Activated effector memory CD4-positive, alpha-beta T cell treated with Interleukin-2 at 50 U/mL for 16 hours (primary cell): ENCODE measurements at regions not wholly inside any gene's neighbourhood (a gene's known extent, or its start where the extent isn't known, plus 50 kb on each side); places are given as distances from the start of the nearest gene placed in this dataset.
"Not testable (repeated sequence)": the region's sequence is repeated elsewhere in the genome, so short reads cannot be mapped to it uniquely, and the experiment has no call there.

Experiments used
- DNase-seq: peaks from one replicate; pipeline ENCODE4 v3.0.0-alpha.2; 2020

GRCh38 chr2:87633287-87633963 is 114.5 kb upstream of the PLGLB2 start:
- DNase-seq, result not testable (repeated sequence)

DNA sequence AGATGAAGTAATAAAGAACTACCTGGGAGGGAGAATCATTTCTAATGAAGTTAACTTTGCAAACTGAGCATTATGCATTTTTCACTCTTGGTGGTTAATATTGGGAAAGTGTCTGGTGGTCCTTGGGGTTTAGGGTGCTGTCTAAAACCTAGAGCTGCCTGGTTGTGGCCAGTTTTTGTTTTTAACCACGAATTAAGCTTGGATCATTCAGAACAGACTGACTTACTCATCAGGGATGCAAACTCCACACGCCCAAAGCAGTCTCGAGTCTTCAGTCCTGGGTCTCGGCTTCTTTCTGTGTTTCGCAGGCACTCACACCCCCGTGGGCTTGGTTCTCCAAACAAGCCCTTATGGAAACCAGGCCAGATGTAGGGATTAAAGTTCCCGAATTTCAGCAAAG is 113.8 kb upstream of the PLGLB2 start:
- not testable (repeated sequence) for DNase-seq

DNA sequence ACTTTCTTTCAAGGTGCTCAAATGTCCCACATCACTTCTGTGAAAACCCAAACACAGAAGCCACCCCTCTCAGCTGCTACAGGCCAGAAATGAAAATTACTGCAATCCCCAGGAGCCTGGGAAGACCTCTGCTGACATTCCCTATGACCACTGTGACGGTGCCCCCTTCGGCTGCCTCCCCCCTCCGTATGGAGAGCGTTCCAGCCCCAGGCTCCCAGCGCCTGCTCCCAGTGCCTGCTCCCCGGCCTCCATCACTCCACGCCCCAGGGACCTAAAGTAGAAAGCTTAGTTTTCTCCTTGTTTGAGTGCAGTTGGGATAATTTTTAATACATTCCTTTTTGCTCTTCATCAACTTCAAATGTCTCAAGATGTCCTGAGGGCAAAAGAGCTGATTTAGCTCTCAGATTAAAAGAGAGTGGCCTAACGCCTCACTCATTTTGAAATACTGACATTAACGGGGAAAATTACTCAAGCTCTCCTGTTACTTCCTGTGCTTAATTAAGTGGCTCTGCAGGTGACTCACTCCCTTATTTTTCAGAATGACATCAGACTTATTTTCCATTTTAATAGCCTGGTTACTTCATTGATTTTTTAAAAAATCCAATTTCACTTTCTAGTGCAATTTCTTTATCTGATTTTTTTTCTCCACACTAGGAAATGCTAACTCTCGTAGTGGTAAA is 112.8 kb upstream of the PLGLB2 start:
- DNase-seq, result not testable (repeated sequence)

DNA sequence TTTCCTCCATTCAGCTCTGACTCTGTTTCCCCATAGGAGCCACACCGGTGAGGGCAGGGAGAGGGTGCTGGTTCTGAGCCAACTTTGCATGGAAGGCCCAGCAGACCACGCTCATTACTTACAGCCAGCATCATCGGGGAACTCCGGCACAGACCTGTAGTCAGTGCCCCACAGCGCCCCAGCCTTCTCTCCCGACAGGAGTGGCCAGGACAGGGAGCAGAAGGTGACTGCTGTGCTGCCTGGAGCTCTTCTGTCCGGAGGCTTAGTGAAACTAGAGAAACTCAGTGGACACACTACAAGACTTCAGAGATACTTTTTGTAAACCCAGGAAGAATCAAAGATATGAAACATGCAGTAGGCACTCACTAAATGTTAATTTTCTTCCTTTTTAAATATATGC is 111.6 kb upstream of the PLGLB2 start:
- not testable (repeated sequence) for DNase-seq

DNA sequence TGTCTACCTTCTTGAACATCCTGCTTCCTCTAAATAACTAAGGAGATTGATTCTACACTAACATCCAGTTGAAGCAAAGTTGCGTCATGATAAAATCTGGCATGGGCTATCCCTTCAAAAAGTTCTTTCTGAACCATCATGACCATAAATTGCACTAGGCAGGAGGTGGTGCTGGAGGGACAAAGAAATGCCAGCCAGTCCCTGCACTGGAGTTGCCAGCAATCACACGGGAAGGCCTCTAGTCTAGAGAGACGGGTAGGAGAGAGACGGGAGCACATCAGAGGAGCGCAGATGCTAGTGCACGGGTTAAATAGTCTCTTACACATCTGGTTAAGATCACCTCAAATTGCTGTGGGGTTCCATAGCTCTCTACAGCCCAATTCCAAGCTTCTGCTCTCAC is 111.2 kb upstream of the PLGLB2 start:
- DNase-seq, result not testable (repeated sequence)

- not testable (repeated sequence) for DNase-seq
Measured at GRCh38 chr2:87637249-87637990, 110.5 kb upstream of the PLGLB2 start.

DNA sequence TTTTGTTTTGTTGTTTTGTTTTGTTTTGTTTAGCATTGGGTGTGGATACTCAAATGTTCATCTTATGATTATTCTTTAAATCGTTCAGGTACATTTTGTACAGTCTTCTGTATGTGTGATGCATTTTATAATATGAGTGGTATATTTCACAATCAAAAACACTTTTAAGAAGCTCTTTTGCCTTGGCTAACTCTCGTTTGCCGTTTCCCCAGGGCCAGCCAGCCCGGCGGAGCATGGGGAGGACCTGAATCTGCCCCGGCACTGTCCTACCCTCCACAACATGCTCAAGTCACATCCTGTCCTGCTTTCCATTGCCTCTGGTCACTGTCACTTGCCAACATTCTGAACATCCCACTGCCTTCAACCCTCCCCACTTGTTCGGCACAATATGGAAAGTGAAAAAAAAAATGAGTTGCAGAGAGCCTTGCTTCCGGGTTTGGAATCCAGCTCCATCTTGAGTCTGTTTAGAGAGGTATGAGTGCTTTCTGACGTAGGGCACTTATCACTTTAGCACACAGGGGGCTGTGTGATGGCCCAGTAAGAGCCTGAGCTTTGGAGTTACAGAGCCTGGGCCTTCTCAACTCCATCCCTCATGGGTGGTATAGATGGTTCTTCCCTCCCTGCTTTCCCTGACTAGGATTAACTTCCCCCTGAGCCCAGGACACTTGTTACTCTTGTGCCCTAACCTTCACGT is 109.6 kb upstream of the PLGLB2 start:
- DNase-seq, result not testable (repeated sequence)

DNA sequence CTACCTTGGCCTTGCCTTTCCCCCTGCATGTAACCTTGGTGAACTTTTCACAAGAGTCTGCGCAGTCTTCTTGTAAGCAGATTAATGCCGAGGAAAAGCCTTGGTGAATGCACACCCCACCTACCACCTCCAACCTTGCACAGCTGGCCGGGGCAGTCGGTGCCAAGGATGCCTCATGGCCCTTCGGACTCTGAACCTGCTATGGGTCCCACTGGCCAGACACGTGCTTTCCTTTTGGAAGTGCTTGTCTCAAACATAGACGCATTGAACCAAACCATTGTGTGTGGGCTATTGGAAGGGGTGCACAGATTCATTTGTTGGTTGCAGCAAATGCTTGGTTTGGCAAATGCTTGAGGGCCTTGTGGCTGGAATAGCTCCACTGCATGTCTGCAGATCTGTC is 109.0 kb upstream of the PLGLB2 start:
- not testable (repeated sequence) for DNase-seq

- DNase-seq, result not testable (repeated sequence)
Measured at GRCh38 chr2:87639801-87640440, 108.0 kb upstream of the PLGLB2 start.

- not testable (repeated sequence) for DNase-seq
Measured at GRCh38 chr2:87640961-87641563, 106.8 kb upstream of the PLGLB2 start.

- not testable (repeated sequence) for DNase-seq
Measured at GRCh38 chr2:87643165-87643564, 104.7 kb upstream of the PLGLB2 start.

GRCh38 chr2:87647737-87648498 is 100.0 kb upstream of the PLGLB2 start:
- DNase-seq, result not testable (repeated sequence)

- not testable (repeated sequence) for DNase-seq
Measured at GRCh38 chr2:87648815-87649214, 99.1 kb upstream of the PLGLB2 start.

DNA sequence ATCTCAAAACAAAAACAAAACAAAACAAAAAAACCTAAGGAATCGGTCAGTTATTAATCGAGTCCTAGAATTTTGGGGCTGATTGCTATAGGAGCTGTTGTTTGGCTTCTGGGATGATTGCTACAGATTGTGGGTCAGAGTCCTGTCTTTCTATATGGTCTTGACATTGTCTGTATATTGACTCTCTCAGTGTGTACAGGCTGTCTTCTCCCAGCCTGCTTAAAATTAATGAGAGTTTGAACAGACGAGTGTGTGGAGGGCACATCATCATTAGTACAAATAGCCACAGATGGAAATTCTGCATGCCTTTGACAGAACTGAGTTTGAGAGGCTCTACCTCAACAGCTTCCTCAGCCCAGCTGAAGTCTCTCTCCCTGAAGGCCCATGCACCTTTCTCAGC is 98.0 kb upstream of the PLGLB2 start:
- not testable (repeated sequence) for DNase-seq

DNA sequence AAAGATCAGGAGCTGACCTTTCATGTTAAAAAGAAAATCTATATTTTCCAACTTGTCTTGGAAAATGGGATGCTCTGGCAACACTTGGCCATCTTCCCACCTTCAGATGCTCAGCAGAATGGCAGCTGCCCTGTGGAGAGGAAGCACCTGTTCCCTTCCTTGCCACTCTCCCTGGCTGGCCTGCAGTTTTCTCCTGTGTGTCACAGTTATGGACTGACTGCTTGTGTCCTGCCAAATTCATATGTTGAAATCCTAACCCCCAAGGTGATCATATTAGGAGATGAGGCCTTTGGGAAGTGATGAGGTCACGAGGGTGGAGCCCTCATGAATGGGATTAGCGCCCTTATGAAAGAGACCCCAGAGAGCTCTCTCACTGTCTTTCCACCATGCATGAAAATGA is 97.0 kb upstream of the PLGLB2 start:
- DNase-seq, result not testable (repeated sequence)

DNA sequence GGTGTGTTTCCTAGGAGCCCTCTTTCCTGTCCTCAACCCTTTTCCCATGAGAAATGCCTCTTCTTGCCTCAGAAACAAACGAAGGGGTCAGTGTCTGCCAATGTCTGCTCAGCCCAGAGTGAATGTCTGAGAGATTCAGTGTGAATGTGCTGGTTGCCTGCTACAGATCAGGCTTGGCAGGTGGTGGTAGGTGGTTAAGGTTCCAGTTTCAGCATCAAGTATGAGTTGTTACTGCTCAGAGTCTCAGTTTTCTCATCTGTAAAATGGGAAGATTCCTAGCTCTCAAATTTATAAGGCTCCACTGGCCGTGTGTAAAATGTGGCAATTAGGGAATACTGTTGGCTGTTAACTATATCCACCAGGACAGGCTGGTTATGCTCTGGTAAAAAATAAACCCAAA is 96.3 kb upstream of the PLGLB2 start:
- not testable (repeated sequence) for DNase-seq

- DNase-seq, result not testable (repeated sequence)
Measured at GRCh38 chr2:87653373-87653772, 94.5 kb upstream of the PLGLB2 start.

DNA sequence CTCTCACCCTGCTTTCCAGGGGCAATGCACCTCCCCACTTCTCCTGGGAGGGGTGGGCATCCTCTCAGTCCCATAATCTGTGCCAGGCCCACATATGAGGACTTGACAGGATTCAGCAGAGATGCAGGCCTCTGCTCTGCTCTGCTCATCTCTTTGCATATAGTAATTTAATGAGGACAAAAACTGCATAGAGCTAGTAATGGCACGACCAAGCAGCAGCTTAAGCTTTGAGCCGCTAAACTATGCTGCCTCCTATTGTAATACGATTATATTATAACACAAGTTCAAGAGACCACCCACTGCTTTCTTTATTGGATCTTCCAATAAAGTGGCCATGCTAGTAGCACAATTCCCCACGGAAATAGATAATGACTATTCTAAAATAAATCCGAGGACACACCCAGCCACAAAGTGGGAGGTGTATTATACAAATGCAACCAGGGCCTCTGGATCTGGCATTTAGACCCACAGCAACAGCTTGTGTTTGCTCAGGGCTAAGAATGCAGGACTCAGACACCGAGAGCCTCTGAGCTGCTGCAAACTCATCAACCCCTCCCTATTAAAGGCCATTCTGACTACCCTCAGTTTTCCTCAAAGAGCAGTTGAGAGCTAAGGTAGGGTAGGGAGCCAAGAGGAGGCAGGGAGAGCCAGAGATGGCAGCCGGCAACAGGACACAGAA is 93.6 kb upstream of the PLGLB2 start:
- DNase-seq, result not testable (repeated sequence)

GRCh38 chr2:87657915-87658314 is 90.0 kb upstream of the PLGLB2 start:
- not testable (repeated sequence) for DNase-seq

- not testable (repeated sequence) for DNase-seq
Measured at GRCh38 chr2:87658357-87658756, 89.5 kb upstream of the PLGLB2 start.

DNA sequence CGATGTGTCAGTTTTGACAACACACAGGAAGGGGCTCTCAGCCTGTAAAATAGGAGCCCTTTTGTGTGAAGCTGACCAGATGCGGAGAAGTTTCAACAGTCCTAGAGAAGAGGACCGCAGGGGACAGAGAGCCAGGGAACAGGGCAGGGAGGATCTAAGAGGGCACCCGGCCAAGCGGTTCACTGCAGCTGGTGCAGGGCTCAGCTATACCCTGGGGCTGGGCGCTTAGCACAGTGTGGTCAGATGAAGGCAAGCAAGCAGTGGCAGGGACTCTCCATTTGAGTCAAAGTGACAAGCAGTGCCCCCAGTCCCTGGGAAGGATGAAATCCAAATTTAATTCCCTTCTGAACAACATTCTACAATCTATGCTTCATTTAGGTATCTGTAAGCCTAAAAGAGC is 88.9 kb upstream of the PLGLB2 start:
- not testable (repeated sequence) for DNase-seq
